GM18909 (cell line): ENCODE measurements at regions not wholly inside any gene's neighbourhood (a gene's known extent, or its start where the extent isn't known, plus 50 kb on each side); places are given as distances from the start of the nearest gene placed in this dataset.

ENCODE experiments used
- ATAC-seq: cut with Tn5 transposase; IDR thresholded peaks from one replicate; pipeline ENCODE4 v1.9.1; 2021; ENCODE audit warnings: mild to moderate bottlenecking; ENCODE audit not compliant: unreplicated experiment, poor library complexity

GRCh38 chr9:19947996-19948395 is 159.2 kb upstream of the SLC24A2 start:
- no peak for ATAC-seq

GRCh38 chr9:19946441-19947109 is 157.7 kb upstream of the SLC24A2 start:
- ATAC-seq: peak; percentile 77

- no peak for ATAC-seq
Observed at GRCh38 chr9:19941874-19942273, 153.0 kb upstream of the SLC24A2 start.

GRCh38 chr9:19940811-19941535 is 152.1 kb upstream of the SLC24A2 start:
- ATAC-seq: no peak

- ATAC-seq: no peak
Observed at GRCh38 chr9:19939734-19940278, 151.0 kb upstream of the SLC24A2 start.

GRCh38 chr9:19938990-19939733 is 150.3 kb upstream of the SLC24A2 start:
- ATAC-seq: no peak

- ATAC-seq: no peak
Observed at GRCh38 chr9:19937121-19937520, 148.3 kb upstream of the SLC24A2 start.

- ATAC-seq: no peak
Observed at GRCh38 chr9:19936598-19936997, 147.8 kb upstream of the SLC24A2 start.

GRCh38 chr9:19935422-19935821 is 146.6 kb upstream of the SLC24A2 start:
- ATAC-seq: no peak

GRCh38 chr9:19934301-19934871 is 145.5 kb upstream of the SLC24A2 start:
- no peak for ATAC-seq

- ATAC-seq: no peak
Observed at GRCh38 chr9:19931098-19931890, 142.5 kb upstream of the SLC24A2 start.

GRCh38 chr9:19927560-19927959 is 138.7 kb upstream of the SLC24A2 start:
- ATAC-seq: no peak

GRCh38 chr9:19926774-19927173 is 137.9 kb upstream of the SLC24A2 start:
- no peak for ATAC-seq

GRCh38 chr9:19925674-19926503 is 137.1 kb upstream of the SLC24A2 start:
- peak; percentile 95 for ATAC-seq

- no peak for ATAC-seq
Observed at GRCh38 chr9:19924080-19924479, 135.2 kb upstream of the SLC24A2 start.

- no peak for ATAC-seq
Observed at GRCh38 chr9:19922476-19923118, 133.8 kb upstream of the SLC24A2 start.

- ATAC-seq: no peak
Observed at GRCh38 chr9:19920401-19920800, 131.6 kb upstream of the SLC24A2 start.

GRCh38 chr9:19918630-19919029 is 129.8 kb upstream of the SLC24A2 start:
- ATAC-seq: no peak

- ATAC-seq: no peak
Observed at GRCh38 chr9:19914044-19914443, 125.2 kb upstream of the SLC24A2 start.
